HPDE6-E6E7 (cell line): ENCODE measurements at regions not wholly inside any gene's neighbourhood (a gene's known extent, or its start where the extent isn't known, plus 50 kb on each side); places are given as distances from the start of the nearest gene placed in this dataset.
A peak's percentile ranks its signal among the peaks of the same experiment; 100 is the strongest.

Experiments used
- DNase-seq: peaks from one replicate; pipeline ENCODE4 v3.0.0; 2011; ENCODE audit warnings: missing footprints; ENCODE audit errors: extremely low spot score

- no peak for DNase-seq
Observed at GRCh38 chrX:110858565-110858964, 62.9 kb upstream of the CHRDL1 start.

- peak; percentile 9 for DNase-seq
Observed at GRCh38 chrX:110853610-110854009, 58.0 kb upstream of the CHRDL1 start.

GRCh38 chrX:110852180-110852579 lies 56.6 kb upstream of the CHRDL1 start:
- DNase-seq = no peak

- peak; percentile 8 for DNase-seq
Observed at GRCh38 chrX:110851780-110852179, 56.2 kb upstream of the CHRDL1 start.

GRCh38 chrX:110847334-110847733 lies 51.7 kb upstream of the CHRDL1 start:
- peak; percentile 28 for DNase-seq

- DNase-seq = no peak
Observed at GRCh38 chrX:110846071-110846470, 50.5 kb upstream of the CHRDL1 start.
